Stomach (tissue), 4 donors: ENCODE measurements at regions not wholly inside any gene's neighbourhood (a gene's known extent, or its start where the extent isn't known, plus 50 kb on each side); places are given as distances from the start of the nearest gene placed in this dataset.

Experiments
- CTCF ChIP-seq, 7 experiments: fragments of 450-650 bp in 4 of 7; fragments of 200-600 bp in 3 of 7; sonication (generic) in 3 of 7; IDR thresholded peaks; one replicate each; pipeline ENCODE4 v1.5.1; 2016 to 2019; ENCODE audit warnings: antibody characterized with exemption in 7 of 7, control low read depth in 2 of 7, mild to moderate bottlenecking in 1 of 7
- POLR2A ChIP-seq, 4 donors: fragments of 450-650 bp; IDR thresholded peaks; one replicate each; pipeline ENCODE4 v1.6.1; 2016; ENCODE audit warnings: antibody characterized with exemption in 4 of 4, control low read depth in 2 of 4, mild to moderate bottlenecking in 1 of 4, moderate library complexity in 1 of 4

- TF ChIP-seq CTCF (IDR thresholded peaks at IDR 0.05) (no peak), POLR2A (IDR thresholded peaks at IDR 0.05) (no peak)
These were observed 74.4 kb upstream of the ZCCHC2 start for GRCh38 chr18:62448426-62448825.
